NOMO-1 treated with DMSO at 0.1 percent for 48 hours (cell line): ENCODE measurements at regions not wholly inside any gene's neighbourhood (a gene's known extent, or its start where the extent isn't known, plus 50 kb on each side); places are given as distances from the start of the nearest gene placed in this dataset.
"Not testable (repeated sequence)": the region's sequence is repeated elsewhere in the genome, so short reads cannot be mapped to it uniquely, and the experiment has no call there.

ENCODE experiments used
- DNase-seq: peaks from one replicate; lab custom pipeline; 2025; ENCODE audit not compliant: unreplicated experiment; lab: John Stamatoyannopoulos, UW

DNA sequence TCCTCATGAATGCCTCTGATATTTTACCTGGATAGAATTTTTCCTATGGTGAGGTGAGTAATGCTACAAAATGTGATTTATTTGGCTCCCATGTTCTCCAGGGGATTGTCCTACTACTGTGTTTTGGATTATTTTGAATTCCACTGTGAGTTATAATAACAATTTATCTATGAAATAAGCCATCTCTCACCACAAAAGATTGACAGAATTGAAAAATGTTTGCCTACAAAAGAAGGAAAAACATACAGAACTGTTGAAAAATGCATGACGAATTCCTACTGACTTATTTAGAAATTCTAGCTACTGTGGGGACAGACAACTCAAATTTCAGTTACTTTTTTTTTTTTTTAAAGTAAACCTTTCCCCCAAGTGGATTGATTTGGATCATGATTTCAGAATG is 463.7 kb upstream of the GRIN3A start:
- no peak for DNase-seq

GRCh38 chr9:102185962-102186361 is 447.5 kb upstream of the GRIN3A start:
- DNase-seq, result no peak

- DNase-seq, result no peak
Measured at GRCh38 chr9:102185371-102185770, 446.9 kb upstream of the GRIN3A start.

DNA sequence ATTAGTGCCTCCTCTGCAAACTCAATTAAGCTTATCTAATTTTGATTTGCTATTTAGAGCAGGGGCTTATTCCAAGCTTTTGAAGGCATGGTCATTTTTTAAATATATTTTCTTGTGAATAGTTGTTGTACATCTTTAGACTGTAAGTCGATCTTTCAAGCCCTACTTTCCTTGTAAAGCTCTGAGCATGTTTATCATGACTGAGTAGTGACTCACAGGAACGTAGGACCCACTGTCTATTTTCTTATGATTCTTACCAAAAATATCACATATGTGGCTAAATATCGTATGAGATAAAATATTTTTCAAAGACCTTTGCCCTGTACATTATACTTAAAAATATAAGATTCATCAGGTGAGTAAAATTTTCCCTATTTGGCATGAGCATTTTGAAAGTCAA is 440.4 kb upstream of the GRIN3A start:
- no peak for DNase-seq

DNA sequence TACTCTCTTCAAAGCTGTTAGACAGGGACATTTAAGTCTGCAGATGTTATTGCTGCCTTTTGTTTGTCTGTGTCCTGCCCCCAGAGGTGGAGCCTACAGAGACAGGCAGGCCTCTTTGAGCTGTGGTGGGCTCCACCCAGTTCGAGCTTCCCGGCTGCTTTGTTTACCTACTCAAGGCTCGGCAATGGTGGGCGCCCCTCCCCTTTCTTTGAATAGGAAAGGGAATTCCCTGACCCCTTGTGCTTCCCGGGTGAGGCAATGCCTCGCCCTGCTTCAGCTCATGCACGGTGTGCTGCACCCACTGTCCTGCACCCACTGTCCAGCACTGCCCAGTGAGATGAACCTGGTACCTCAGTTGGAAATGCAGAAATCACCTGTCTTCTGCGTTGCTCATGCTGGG is 435.8 kb upstream of the GRIN3A start:
- DNase-seq, result not testable (repeated sequence)

DNA sequence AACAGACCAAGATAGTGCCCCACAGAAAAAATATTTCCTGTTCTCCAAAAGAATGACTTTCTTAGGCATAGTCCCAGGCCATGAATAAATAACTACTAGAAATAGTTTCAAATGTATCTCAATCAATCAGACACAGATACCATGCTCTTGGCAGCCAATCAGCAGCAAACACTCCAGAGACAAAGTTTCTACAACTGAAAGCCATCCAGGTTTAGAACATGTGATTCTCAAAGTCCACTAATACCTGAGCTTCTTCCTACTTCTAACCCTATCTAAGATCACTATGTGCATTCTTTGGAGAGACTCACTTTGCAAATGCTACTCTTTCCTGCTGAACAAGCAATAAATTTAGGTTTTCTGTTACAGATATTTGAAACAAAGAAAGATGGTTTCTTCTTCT is 425.8 kb upstream of the GRIN3A start:
- DNase-seq, result no peak

DNA sequence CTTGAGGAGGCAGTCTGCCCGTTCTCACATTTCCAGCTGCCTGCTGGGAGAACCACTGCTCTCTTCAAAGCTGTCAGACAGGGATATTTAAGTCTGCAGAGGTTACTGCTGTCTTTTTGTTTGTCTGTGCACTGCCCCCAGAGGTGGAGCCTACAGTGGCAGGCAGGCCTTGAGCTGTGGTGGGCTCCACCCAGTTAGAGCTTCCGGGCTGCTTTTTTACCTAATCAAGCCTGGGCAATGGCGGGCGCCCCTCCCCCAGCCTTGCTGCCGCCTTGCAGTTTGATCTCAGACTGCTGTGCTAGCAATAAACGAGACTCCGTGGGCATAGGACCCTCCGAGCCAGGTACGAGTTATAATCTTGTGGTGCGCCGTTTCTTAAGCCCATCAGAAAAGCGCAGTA is 414.6 kb upstream of the GRIN3A start:
- not testable (repeated sequence) for DNase-seq

- DNase-seq, result no peak
Measured at GRCh38 chr9:102135768-102136167, 397.3 kb upstream of the GRIN3A start.

- DNase-seq, result no peak
Measured at GRCh38 chr9:102124465-102124864, 386.0 kb upstream of the GRIN3A start.

- no peak for DNase-seq
Measured at GRCh38 chr9:102114557-102114956, 376.1 kb upstream of the GRIN3A start.

GRCh38 chr9:102113191-102113590 is 374.7 kb upstream of the GRIN3A start:
- no peak for DNase-seq

- DNase-seq, result no peak
Measured at GRCh38 chr9:102106439-102106838, 368.0 kb upstream of the GRIN3A start.

GRCh38 chr9:102101723-102102122 is 363.3 kb upstream of the GRIN3A start:
- DNase-seq, result no peak

- DNase-seq, result no peak
Measured at GRCh38 chr9:102087141-102087540, 348.7 kb upstream of the GRIN3A start.

- no peak for DNase-seq
Measured at GRCh38 chr9:102085548-102085947, 347.1 kb upstream of the GRIN3A start.

- no peak for DNase-seq
Measured at GRCh38 chr9:102072059-102072764, 333.8 kb upstream of the GRIN3A start.

GRCh38 chr9:102069969-102070368 is 331.5 kb upstream of the GRIN3A start:
- DNase-seq, result no peak

DNA sequence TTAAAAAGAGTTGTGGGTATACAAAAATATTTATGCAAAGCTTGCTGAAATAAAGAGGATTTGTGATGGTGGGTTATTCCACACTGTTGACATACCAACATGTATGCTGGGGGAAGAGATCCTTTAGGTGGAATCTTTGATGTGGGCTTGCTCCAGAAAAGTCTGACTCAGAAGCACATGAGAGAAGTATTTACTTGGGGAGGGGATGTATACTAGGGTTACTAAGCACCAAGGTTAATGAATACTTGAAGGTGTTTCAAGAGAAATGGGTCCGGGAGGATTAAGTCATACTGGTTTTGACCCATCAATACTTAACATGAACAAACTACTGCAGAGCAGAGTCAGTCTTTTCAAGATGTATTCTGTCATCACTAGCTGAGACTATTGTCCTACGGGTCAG is 316.4 kb upstream of the GRIN3A start:
- DNase-seq, result no peak

DNA sequence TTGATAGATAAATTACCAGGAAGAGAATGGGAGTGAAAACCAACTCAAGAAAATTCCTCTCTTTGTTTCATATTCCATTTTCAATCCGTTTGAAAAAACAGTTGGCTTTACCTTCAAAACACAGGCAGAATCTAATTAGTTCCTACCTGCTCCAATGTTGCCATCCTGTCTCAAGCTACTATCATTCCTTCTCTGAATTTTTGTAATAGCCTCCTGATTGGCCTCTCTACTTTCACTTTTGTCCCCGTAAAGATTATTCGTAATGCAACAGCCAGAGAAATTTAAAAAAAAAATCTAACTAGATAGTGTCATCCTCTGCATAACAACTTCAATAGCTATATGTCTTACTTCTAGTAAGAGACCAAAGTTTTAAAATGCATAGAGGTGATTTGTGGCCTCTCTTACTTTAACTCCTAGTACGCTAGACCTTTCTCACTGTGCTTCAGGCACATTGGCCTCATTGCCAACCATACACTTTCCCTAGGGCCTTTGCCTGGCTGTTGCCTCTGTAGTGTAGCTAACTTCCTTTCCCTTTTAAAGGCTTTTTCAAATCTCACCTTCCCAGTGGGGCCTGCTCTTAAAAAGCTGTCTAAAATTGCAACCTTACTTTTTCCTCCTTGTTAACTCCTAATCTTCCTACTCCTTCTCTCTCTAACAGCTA is 311.3 kb upstream of the GRIN3A start:
- no peak for DNase-seq

GRCh38 chr9:102047549-102047948 is 309.1 kb upstream of the GRIN3A start:
- DNase-seq, result no peak

GRCh38 chr9:102044133-102044532 is 305.7 kb upstream of the GRIN3A start:
- no peak for DNase-seq

DNA sequence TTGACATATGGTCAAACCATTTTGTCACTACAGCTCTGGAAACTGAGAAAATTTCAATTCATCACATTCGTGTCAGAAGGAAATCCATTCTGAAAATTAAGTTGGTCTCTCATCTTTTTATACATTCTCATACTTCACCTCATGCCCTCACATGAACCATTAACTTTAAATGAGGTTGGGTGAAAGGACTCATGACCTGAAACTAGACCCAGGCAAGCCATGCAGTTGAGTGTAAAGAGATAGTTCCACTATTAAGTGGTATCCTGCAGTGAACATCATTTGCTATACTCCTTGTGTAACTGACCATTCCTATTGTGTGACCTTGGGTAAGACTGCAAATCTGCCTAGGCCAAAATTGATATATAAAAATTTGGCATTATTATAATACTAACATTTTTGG is 299.6 kb upstream of the GRIN3A start:
- DNase-seq, result no peak

DNA sequence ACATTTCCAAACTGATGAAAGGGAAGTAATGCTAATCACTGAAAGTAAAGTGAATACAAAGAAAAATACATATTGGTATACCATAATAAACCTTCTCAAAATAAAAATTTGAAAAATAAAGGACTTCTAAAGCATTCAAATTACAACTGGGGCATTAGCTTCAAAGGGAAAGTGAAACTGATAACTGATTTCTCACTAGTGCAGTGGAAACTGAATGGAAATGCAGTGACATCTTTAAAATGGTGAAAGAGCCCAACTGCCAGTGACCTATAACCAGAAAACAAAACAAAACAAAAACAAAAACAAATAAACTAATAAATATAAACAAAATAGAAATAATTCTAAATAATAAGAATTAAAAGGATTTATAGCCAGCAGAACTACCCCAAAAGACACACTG is 297.5 kb upstream of the GRIN3A start:
- no peak for DNase-seq
